ENCODE measurements at regions not wholly inside any gene's neighbourhood (a gene's known extent, or its start where the extent isn't known, plus 50 kb on each side); places are given as distances from the start of the nearest gene placed in this dataset.

DNA sequence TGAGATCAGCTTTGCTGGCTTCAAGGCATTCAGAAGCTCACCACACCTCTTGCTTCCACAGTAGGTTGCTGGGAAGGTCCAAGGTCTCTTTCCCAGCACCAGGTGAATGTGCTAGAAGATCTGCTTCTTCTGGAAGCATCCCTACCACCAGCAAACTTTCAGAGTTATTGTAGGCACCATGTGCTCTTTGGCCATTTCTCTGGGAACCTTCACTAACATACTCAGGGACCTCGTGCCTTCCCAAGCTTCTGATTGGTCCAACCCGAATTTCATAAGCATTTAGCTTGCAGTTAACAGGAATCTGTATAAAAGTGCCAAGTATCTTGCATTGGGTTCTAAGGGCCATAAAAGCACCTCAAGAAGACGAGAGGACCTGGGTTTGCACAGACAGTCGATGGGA lies 86.5 kb upstream of the ARL4C start:
- TF ChIP-seq, protein P1, sequence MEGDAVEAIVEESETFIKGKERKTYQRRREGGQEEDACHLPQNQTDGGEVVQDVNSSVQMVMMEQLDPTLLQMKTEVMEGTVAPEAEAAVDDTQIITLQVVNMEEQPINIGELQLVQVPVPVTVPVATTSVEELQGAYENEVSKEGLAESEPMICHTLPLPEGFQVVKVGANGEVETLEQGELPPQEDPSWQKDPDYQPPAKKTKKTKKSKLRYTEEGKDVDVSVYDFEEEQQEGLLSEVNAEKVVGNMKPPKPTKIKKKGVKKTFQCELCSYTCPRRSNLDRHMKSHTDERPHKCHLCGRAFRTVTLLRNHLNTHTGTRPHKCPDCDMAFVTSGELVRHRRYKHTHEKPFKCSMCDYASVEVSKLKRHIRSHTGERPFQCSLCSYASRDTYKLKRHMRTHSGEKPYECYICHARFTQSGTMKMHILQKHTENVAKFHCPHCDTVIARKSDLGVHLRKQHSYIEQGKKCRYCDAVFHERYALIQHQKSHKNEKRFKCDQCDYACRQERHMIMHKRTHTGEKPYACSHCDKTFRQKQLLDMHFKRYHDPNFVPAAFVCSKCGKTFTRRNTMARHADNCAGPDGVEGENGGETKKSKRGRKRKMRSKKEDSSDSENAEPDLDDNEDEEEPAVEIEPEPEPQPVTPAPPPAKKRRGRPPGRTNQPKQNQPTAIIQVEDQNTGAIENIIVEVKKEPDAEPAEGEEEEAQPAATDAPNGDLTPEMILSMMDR (IDR thresholded peaks at IDR 0.05) = no peak
- no peak for TF ChIP-seq POLR2AphosphoS5 (IDR thresholded peaks at IDR 0.05)

Data from suprapubic skin (tissue), 3 donors.